ENCODE measurements at regions not wholly inside any gene's neighbourhood (a gene's known extent, or its start where the extent isn't known, plus 50 kb on each side); places are given as distances from the start of the nearest gene placed in this dataset.
"Not testable (repeated sequence)": the region's sequence is repeated elsewhere in the genome, so short reads cannot be mapped to it uniquely, and the experiment has no call there.

DNA sequence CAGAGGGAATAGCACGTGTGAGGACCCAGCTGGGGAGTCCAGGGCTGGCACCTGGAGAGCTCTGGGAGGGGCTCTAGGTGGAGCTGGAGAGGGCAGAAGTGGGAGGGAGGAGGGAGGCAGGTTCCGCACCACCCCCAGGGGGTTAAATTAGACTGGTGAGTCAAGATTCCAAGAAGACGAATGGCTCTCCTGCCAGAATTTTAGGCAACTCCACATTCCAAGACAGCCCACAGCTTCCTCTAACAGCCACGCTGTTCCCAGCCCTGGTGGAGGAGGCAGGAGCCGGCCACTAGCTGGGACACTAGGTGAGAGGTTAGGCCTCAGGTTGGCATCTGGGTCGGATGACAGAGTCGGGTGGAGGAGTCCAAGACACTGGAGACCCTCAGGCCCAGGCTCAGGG is 60.2 kb downstream of the TFAP2C start:
- H3K4me3 Mint-ChIP-seq: no peak overlapping the region
- ATAC-seq (ENCODE audit: low read depth in 2 of 2) (no peak), DNase-seq (no peak)
- H3K27me3 Mint-ChIP-seq: peaks cover 3 to 13% (median 9%) of the 10 kb centered on the region in 3 donors
- no peaks in the 10 kb centered on the region for H3K4me1 Mint-ChIP-seq
- H3K9me3 Mint-ChIP-seq: peaks cover 0 to 5% (median 2%) of the 10 kb centered on the region in 7 donors
- no peak overlapping the region for H3K27ac Mint-ChIP-seq
- H3K36me3 Mint-ChIP-seq: no peaks in the 10 kb centered on the region

DNA sequence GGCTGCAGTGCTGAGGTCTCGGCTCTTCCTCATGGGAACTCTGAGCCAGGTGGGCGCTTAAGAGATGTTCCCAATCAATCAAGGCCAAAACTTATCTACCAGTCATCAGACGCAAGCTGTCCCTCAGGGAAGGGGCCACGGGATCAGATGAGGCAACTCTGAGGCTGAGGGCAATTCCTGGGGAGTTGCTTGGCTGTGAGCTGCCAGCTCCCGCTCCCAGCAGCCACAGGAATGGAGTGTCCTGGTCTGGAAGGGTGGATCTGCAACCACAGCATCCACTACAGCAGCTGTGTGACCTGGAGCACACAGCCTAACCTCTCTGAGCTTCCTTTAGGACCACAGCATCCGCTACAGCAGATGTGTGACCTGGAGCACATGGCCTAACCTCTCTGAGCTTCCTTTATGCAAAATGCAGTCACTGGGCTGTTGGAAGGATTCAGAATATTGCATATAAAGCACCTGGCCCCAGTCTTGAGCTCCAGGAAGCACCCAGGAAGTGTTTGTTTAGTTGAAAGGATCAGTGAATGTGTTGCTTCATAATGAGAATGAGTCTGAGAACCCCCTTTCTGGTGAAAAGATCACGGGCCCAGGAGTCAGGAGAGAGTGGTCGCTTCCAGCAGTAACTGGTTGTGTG is 60.9 kb downstream of the TFAP2C start:
- Mint-ChIP-seq H3K9me3 (peaks cover 0 to 5% (median 2%) of the 10 kb centered on the region in 7 donors), H3K27me3 (peaks cover 3 to 13% (median 9%) of the 10 kb centered on the region in 3 donors), H3K4me3 (no peak overlapping the region), H3K36me3 (no peaks in the 10 kb centered on the region), H3K27ac (peak overlapping the region in 1 of 6 donors; percentile 54), H3K4me1 (no peaks in the 10 kb centered on the region)
- no peak for ATAC-seq (ENCODE audit: low read depth in 2 of 2)
- DNase-seq: no peak

DNA sequence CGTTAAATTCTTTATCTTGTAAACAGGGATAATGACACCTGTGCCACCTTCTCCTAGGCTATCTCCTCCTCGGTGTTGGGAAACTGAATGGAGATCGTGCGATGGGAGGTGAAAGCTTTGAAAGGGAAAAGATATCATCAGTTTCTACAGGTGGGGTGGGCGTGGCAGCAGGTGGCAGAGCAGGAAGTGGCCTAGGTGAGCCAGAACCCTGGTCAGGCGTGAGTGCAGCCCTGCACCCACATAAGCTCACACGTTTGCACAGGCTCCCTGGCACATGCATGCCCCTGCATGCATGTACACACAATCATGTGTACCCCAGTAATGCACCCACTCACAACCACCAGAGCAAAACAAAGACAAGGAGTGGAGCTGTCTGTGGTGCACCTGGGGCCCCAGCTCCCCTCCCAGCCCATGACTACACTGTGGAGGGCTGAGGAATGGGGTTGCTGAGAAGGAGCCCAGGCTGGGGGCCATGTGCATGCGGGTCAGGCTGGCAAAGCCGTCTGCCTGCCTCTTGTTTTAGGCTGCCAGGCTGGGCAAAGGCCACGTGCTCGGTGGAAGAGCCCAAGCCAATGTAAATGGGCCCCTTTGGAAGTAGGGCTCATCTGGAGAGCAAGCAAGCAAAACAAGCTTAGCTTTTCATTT is 61.5 kb downstream of the TFAP2C start:
- ATAC-seq (ENCODE audit: low read depth in 2 of 2) (no peak), DNase-seq (no peak)

GRCh38 chr20:56691325-56691998 is 62.4 kb downstream of the TFAP2C start:
- DNase-seq (no peak), ATAC-seq (ENCODE audit: low read depth in 2 of 2) (no peak)
- Mint-ChIP-seq H3K4me3 (no peak overlapping the region), H3K9me3 (peaks cover 0 to 6% (median 2%) of the 10 kb centered on the region in 7 donors), H3K27me3 (peaks cover 3 to 13% (median 9%) of the 10 kb centered on the region in 3 donors), H3K4me1 (no peaks in the 10 kb centered on the region), H3K27ac (no peak overlapping the region), H3K36me3 (no peaks in the 10 kb centered on the region)

More for the DNA sequence above, 61.5 kb downstream of the TFAP2C start:
- no peaks in the 10 kb centered on the region for H3K4me1 Mint-ChIP-seq
- H3K4me3 Mint-ChIP-seq: no peak overlapping the region
- no peaks in the 10 kb centered on the region for H3K36me3 Mint-ChIP-seq
- H3K9me3 Mint-ChIP-seq: peaks cover 0 to 5% (median 2%) of the 10 kb centered on the region in 7 donors
- H3K27ac Mint-ChIP-seq: no peak overlapping the region
- peaks cover 3 to 13% (median 9%) of the 10 kb centered on the region in 3 donors for H3K27me3 Mint-ChIP-seq

GRCh38 chr20:56693217-56693616 is 64.1 kb downstream of the TFAP2C start:
- peaks cover 0 to 6% (median 2%) of the 10 kb centered on the region in 7 donors for H3K9me3 Mint-ChIP-seq
- peaks cover 3 to 13% (median 9%) of the 10 kb centered on the region in 3 donors for H3K27me3 Mint-ChIP-seq
- no peaks in the 10 kb centered on the region for H3K36me3 Mint-ChIP-seq
- ATAC-seq (ENCODE audit: low read depth in 2 of 2) (no peak), DNase-seq (no peak)
- H3K4me3 Mint-ChIP-seq: no peak overlapping the region
- no peaks in the 10 kb centered on the region for H3K4me1 Mint-ChIP-seq
- no peak overlapping the region for H3K27ac Mint-ChIP-seq

DNA sequence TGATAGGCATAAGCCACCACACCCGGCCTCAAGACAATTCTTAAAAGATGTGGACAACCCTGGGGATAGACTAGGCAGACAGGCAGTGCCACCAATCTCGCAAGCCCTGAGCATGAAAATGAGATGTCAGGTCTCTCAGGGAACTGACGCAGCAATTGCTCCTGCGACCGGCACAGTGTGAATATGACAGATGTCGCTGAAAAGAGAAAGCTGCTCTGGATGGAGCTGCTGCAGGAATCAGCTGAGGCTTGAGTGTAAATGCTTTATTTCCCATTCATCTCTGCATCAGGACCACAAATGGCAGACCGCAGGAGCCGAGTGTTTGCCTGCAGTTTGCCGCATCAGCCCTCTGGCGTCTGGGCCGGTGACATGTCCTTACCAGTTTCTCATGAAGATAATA is 68.4 kb downstream of the TFAP2C start:
- no peaks in the 10 kb centered on the region for H3K36me3 Mint-ChIP-seq
- no peak overlapping the region for H3K27ac Mint-ChIP-seq
- no peak overlapping the region for H3K4me3 Mint-ChIP-seq
- peaks cover 0 to 9% (median 3%) of the 10 kb centered on the region in 3 donors for H3K27me3 Mint-ChIP-seq
- ATAC-seq (ENCODE audit: low read depth in 2 of 2) (no peak), DNase-seq (no peak)
- H3K4me1 Mint-ChIP-seq: no peaks in the 10 kb centered on the region
- peaks cover 0 to 10% (median 2%) of the 10 kb centered on the region in 7 donors for H3K9me3 Mint-ChIP-seq

- H3K4me1 Mint-ChIP-seq: no peaks in the 10 kb centered on the region
- H3K9me3 Mint-ChIP-seq: peaks cover 0 to 5% (median 0%) of the 10 kb centered on the region in 7 donors
- DNase-seq (no peak), ATAC-seq (ENCODE audit: low read depth in 2 of 2) (no peak)
- H3K27ac Mint-ChIP-seq: no peak overlapping the region
- no peaks in the 10 kb centered on the region for H3K36me3 Mint-ChIP-seq
- H3K4me3 Mint-ChIP-seq: no peak overlapping the region
- peaks cover 0 to 9% (median 0%) of the 10 kb centered on the region in 3 donors for H3K27me3 Mint-ChIP-seq
Observed at GRCh38 chr20:56698297-56698696, 69.2 kb downstream of the TFAP2C start.

DNA sequence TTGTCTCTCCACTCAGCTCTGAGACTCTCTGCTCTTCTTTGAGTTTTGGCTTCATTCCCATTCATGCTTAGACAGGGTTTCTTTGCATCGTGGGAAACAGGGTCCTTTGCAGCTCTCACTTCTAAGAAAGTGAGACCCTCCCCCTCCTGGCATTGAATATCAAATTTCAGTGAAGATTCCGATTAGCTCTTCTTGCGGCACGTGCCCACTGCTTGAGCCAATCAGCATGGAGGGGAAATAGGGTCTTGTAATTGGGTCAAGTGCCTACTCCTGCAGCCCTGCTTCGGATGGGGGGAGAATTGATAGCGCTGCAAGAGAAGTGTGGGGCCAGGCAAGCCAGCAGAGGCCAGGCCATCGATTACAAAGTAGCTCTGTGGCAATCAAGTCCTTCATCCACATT is 69.6 kb downstream of the TFAP2C start:
- Mint-ChIP-seq H3K27ac (no peak overlapping the region), H3K27me3 (peaks cover 0 to 9% (median 0%) of the 10 kb centered on the region in 3 donors), H3K9me3 (peaks cover 0 to 5% (median 0%) of the 10 kb centered on the region in 7 donors), H3K36me3 (no peaks in the 10 kb centered on the region), H3K4me1 (no peaks in the 10 kb centered on the region), H3K4me3 (no peak overlapping the region)
- no peak for ATAC-seq (ENCODE audit: low read depth in 2 of 2)
- DNase-seq: no peak

- Mint-ChIP-seq H3K4me1 (no peaks in the 10 kb centered on the region), H3K27me3 (peaks cover 3 to 16% (median 9%) of the 10 kb centered on the region in 3 donors), H3K27ac (peak overlapping the region in 1 of 6 donors; percentile 74), H3K4me3 (no peak overlapping the region), H3K9me3 (peaks cover 0 to 10% (median 0%) of the 10 kb centered on the region in 7 donors), H3K36me3 (no peaks in the 10 kb centered on the region)
- ATAC-seq (ENCODE audit: low read depth in 2 of 2): no peak
- DNase-seq: no peak
Observed at GRCh38 chr20:56702931-56703840, 74.1 kb downstream of the TFAP2C start.

DNA sequence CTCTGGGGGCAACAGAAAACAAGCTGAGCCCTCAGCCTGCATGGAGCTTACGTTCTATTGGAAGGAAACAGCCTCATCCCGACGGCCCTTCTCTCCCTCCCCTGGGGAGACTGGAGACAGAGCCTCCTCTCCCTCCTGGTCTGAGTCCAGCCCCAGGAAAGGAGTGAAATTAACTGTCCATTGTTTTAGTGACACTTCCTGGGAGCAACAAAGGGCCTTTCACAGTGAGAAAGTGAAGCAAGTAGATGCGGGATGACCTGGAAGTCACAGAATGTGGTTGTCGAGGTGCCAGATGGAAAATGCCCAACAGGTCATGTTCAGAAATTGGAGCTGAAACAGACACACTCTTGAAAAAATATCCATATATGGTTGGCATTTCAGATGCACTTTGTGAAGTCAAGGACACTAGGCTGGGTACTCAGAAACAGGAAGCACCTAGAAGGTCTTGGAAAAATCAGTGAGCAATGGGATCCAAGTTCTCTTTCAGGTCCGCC is 77.8 kb downstream of the TFAP2C start:
- Mint-ChIP-seq H3K9me3 (peaks cover 0 to 5% (median 2%) of the 10 kb centered on the region in 7 donors), H3K27ac (no peak overlapping the region), H3K4me3 (no peak overlapping the region), H3K27me3 (peaks cover 0 to 33% (median 13%) of the 10 kb centered on the region in 3 donors), H3K4me1 (no peaks in the 10 kb centered on the region), H3K36me3 (no peaks in the 10 kb centered on the region)
- ATAC-seq (ENCODE audit: low read depth in 2 of 2): no peak
- DNase-seq: no peak

GRCh38 chr20:56708991-56709390 is 79.9 kb downstream of the TFAP2C start:
- H3K9me3 Mint-ChIP-seq: peaks cover 0 to 5% (median 2%) of the 10 kb centered on the region in 7 donors
- H3K4me1 Mint-ChIP-seq: no peaks in the 10 kb centered on the region
- H3K27ac Mint-ChIP-seq: no peak overlapping the region
- H3K4me3 Mint-ChIP-seq: no peak overlapping the region
- ATAC-seq (ENCODE audit: low read depth in 2 of 2): no peak
- DNase-seq: no peak
- H3K27me3 Mint-ChIP-seq: peaks cover 0 to 33% (median 14%) of the 10 kb centered on the region in 3 donors
- no peaks in the 10 kb centered on the region for H3K36me3 Mint-ChIP-seq

- no peak for DNase-seq
- Mint-ChIP-seq H3K36me3 (no peaks in the 10 kb centered on the region), H3K4me1 (no peaks in the 10 kb centered on the region), H3K27me3 (peaks cover 0 to 29% (median 14%) of the 10 kb centered on the region in 3 donors), H3K4me3 (no peak overlapping the region), H3K9me3 (peaks cover 0 to 5% (median 2%) of the 10 kb centered on the region in 7 donors), H3K27ac (no peak overlapping the region)
- ATAC-seq (ENCODE audit: low read depth in 2 of 2): no peak
Observed at GRCh38 chr20:56710125-56710524, 81.0 kb downstream of the TFAP2C start.

DNA sequence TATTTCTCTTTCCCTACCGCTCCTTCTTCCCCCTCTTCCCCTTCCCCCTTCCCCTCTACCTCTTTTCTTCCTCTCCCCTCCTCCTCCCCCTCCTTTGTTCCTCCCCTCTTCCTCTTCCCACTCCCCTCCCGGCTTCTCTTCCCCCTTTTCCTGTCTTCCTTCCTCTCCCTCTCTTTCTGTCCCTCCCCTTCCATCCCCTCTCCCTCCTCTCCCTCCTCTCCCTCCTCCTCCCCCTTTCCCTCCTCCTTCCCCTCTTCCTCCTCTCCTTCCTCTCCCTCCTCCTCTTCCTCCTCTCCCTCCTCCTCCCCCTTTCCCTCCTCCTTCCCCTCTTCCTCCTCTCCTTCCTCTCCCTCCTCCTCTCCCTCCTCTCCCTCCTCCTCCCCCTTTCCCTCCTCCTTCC is 81.5 kb downstream of the TFAP2C start:
- not testable (repeated sequence) for H3K36me3 Mint-ChIP-seq; H3K27ac Mint-ChIP-seq; H3K9me3 Mint-ChIP-seq; ATAC-seq (ENCODE audit: low read depth in 2 of 2); DNase-seq; H3K4me1 Mint-ChIP-seq; H3K4me3 Mint-ChIP-seq
- peaks cover 3 to 33% (median 14%) of the 10 kb centered on the region in 3 donors for H3K27me3 Mint-ChIP-seq

All from naive B cell (primary cell).